SK-N-SH treated with all-trans-retinoic acid at 6 μM for 48 hours (cell line): ENCODE measurements at regions not wholly inside any gene's neighbourhood (a gene's known extent, or its start where the extent isn't known, plus 50 kb on each side); places are given as distances from the start of the nearest gene placed in this dataset.

Experiments
- ATAC-seq: fragments of 200-7000 bp; cut with Tn5 transposase; 3 replicates; pipeline ENCODE4 v1.9.1; 2020; ENCODE audit warnings: mild to moderate bottlenecking, moderate library complexity
- ARNTL ChIP-seq: fragments of 450-650 bp; formaldehyde crosslinking; IDR thresholded peaks from 2 replicates; pipeline ENCODE4 v1.5.0; 2020; ENCODE audit warnings: low read depth, mild to moderate bottlenecking, moderate library complexity, borderline replicate concordance
- BACH2 ChIP-seq: fragments of 250-450 bp; sonication (Bioruptor Pico); IDR thresholded peaks from 2 replicates; pipeline ENCODE4 v1.9.0; 2021; ENCODE audit warnings: mild to moderate bottlenecking, borderline replicate concordance
- ESRRG ChIP-seq: fragments of 250-450 bp; sonication (Bioruptor Pico); IDR thresholded peaks from 2 replicates; pipeline ENCODE4 v1.6.1; 2021; ENCODE audit warnings: mild to moderate bottlenecking
- GLIS3 ChIP-seq: fragments of 250-450 bp; sonication (Bioruptor Pico); IDR thresholded peaks from 2 replicates; pipeline ENCODE4 v1.5.0; 2020; ENCODE audit warnings: mild to moderate bottlenecking, moderate library complexity
- ISL1 ChIP-seq: fragments of 250-450 bp; sonication (Bioruptor Pico); IDR thresholded peaks from 2 replicates; pipeline ENCODE4 v2.1.2; 2022; ENCODE audit warnings: mild to moderate bottlenecking, moderate library complexity
- OSR1 ChIP-seq: fragments of 250-450 bp; sonication (Bioruptor Pico); IDR thresholded peaks from 2 replicates; pipeline ENCODE4 v1.8.0; 2022; ENCODE audit warnings: moderate library complexity, mild to moderate bottlenecking, inconsistent platforms
- RARB ChIP-seq: fragments of 250-450 bp; sonication (Bioruptor Pico); IDR thresholded peaks from 2 replicates; pipeline ENCODE4 v1.8.0; 2021; ENCODE audit warnings: mild to moderate bottlenecking, moderate library complexity
- TCF4 ChIP-seq: fragments of 250-450 bp; sonication (Bioruptor Pico); IDR thresholded peaks from 2 replicates; pipeline ENCODE4 v1.8.0; 2021; ENCODE audit warnings: mild to moderate bottlenecking, moderate library complexity, borderline replicate concordance
- TOX ChIP-seq: fragments of 250-450 bp; sonication (Bioruptor Pico); IDR thresholded peaks from 2 replicates; pipeline ENCODE4 v1.8.0; 2021; ENCODE audit warnings: mild to moderate bottlenecking, moderate library complexity, borderline replicate concordance
- ZC3H10 ChIP-seq: fragments of 250-450 bp; sonication (Bioruptor Pico); IDR thresholded peaks from 2 replicates; pipeline ENCODE4 v1.5.1; 2021; ENCODE audit warnings: mild to moderate bottlenecking, moderate library complexity
- ZFP3 ChIP-seq: fragments of 250-450 bp; sonication (Bioruptor Pico); IDR thresholded peaks from 2 replicates; pipeline ENCODE4 v1.5.0; 2020; ENCODE audit warnings: mild to moderate bottlenecking, moderate library complexity
- ZNF8 ChIP-seq: fragments of 450-650 bp; formaldehyde crosslinking; IDR thresholded peaks from 2 replicates; pipeline ENCODE4 v1.5.0; 2020; ENCODE audit warnings: mild to moderate bottlenecking, moderate library complexity
- TF ChIP-seq, protein P1 (sequence below): fragments of 250-450 bp; sonication (Bioruptor Pico); IDR thresholded peaks from 2 replicates; pipeline ENCODE4 v1.5.1; 2020; ENCODE audit warnings: low read depth, mild to moderate bottlenecking, moderate library complexity
- TF ChIP-seq, protein P2 (sequence below): fragments of 250-450 bp; sonication (Bioruptor Pico); IDR thresholded peaks from 2 replicates; pipeline ENCODE4 v1.5.0; 2020; ENCODE audit warnings: mild to moderate bottlenecking, moderate library complexity
- TF ChIP-seq, protein P3 (sequence below): fragments of 250-450 bp; sonication (Bioruptor Pico); IDR thresholded peaks from 2 replicates; pipeline ENCODE4 v1.5.1; 2021; ENCODE audit warnings: mild to moderate bottlenecking, moderate library complexity
- TF ChIP-seq, protein P4 (sequence below): fragments of 250-450 bp; sonication (Bioruptor Pico); IDR thresholded peaks from 2 replicates; pipeline ENCODE4 v1.8.0; 2020; ENCODE audit warnings: mild to moderate bottlenecking, moderate library complexity, borderline replicate concordance

DNA sequence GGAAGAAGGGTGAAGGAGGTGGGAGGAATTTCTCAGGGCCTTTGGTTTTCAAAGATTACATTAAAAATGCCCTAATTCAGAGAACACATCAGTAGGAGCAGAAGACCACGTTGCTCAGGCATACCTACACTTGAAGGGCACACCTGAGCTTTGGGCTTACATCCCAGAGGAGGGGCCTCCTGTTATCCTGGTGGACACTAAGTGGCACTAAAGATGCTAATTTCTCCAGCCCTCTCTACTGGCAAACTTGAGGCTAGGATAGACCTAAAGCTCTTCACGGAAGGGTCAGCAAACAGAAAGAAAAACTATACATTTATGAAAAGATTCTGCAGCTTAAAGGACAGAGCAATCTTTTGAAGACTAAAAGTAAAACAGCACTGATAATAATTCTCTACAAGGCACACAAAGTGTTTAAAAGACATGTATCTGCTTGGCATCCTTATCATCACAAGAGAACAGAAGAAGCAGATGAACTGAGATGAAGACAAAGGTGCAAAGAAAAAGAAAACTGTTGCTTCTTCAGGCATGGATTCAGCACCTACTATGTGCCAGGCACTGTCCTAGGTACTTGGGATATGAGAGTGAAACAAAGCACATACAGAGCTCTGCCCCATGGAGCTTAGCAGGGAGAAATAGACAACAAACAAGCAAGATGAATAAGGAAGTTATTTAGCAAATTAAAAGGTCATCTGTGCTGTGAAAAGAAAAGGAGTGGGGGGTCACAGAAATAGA lies 137.5 kb downstream of the NUAK1 start:
- no peak for TF ChIP-seq RARB (CRISPR knock-in tag)
- TF ChIP-seq TOX = no peak
- TF ChIP-seq, protein P1, sequence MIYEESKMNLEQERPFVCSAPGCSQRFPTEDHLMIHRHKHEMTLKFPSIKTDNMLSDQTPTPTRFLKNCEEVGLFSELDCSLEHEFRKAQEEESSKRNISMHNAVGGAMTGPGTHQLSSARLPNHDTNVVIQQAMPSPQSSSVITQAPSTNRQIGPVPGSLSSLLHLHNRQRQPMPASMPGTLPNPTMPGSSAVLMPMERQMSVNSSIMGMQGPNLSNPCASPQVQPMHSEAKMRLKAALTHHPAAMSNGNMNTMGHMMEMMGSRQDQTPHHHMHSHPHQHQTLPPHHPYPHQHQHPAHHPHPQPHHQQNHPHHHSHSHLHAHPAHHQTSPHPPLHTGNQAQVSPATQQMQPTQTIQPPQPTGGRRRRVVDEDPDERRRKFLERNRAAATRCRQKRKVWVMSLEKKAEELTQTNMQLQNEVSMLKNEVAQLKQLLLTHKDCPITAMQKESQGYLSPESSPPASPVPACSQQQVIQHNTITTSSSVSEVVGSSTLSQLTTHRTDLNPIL = no peak
- TF ChIP-seq, protein P2, sequence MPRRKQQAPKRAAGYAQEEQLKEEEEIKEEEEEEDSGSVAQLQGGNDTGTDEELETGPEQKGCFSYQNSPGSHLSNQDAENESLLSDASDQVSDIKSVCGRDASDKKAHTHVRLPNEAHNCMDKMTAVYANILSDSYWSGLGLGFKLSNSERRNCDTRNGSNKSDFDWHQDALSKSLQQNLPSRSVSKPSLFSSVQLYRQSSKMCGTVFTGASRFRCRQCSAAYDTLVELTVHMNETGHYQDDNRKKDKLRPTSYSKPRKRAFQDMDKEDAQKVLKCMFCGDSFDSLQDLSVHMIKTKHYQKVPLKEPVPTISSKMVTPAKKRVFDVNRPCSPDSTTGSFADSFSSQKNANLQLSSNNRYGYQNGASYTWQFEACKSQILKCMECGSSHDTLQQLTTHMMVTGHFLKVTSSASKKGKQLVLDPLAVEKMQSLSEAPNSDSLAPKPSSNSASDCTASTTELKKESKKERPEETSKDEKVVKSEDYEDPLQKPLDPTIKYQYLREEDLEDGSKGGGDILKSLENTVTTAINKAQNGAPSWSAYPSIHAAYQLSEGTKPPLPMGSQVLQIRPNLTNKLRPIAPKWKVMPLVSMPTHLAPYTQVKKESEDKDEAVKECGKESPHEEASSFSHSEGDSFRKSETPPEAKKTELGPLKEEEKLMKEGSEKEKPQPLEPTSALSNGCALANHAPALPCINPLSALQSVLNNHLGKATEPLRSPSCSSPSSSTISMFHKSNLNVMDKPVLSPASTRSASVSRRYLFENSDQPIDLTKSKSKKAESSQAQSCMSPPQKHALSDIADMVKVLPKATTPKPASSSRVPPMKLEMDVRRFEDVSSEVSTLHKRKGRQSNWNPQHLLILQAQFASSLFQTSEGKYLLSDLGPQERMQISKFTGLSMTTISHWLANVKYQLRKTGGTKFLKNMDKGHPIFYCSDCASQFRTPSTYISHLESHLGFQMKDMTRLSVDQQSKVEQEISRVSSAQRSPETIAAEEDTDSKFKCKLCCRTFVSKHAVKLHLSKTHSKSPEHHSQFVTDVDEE (CRISPR knock-in tag) = no peak
- TF ChIP-seq ZNF8 (CRISPR knock-in tag) = no peak
- no peak for TF ChIP-seq ZFP3 (CRISPR knock-in tag)
- no peak for TF ChIP-seq ARNTL (CRISPR knock-in tag)
- TF ChIP-seq GLIS3 (CRISPR knock-in tag) = no peak
- TF ChIP-seq ESRRG = no peak
- TF ChIP-seq ZC3H10 (CRISPR knock-in tag) = no peak
- TF ChIP-seq, protein P3, sequence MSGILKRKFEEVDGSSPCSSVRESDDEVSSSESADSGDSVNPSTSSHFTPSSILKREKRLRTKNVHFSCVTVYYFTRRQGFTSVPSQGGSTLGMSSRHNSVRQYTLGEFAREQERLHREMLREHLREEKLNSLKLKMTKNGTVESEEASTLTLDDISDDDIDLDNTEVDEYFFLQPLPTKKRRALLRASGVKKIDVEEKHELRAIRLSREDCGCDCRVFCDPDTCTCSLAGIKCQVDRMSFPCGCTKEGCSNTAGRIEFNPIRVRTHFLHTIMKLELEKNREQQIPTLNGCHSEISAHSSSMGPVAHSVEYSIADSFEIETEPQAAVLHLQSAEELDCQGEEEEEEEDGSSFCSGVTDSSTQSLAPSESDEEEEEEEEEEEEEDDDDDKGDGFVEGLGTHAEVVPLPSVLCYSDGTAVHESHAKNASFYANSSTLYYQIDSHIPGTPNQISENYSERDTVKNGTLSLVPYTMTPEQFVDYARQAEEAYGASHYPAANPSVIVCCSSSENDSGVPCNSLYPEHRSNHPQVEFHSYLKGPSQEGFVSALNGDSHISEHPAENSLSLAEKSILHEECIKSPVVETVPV (CRISPR knock-in tag) = no peak
- TF ChIP-seq TCF4 (CRISPR knock-in tag) = no peak
- no peak for TF ChIP-seq ISL1 (CRISPR knock-in tag)
- ATAC-seq = no peak

DNA sequence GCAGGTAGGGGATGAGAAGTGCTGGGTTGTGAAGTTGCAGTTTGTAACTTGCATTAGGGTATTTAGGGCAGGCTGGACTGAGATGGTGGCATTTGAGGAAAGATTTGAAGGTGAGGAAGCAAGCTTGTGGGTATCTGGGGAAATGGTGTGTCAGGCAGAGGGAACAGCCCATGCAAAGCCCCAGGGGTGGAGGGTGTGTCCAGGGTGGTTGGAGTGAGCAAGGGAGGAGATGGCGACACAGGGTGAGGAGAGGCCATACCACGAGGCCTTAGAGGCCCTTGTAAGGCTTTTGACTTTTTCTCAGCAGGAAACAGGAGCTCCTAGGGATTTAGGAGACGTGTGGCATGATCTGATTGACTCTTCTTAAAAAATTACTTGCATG lies 136.9 kb downstream of the NUAK1 start:
- no peak for ATAC-seq

More for the DNA sequence above, 136.9 kb downstream of the NUAK1 start:
- TF ChIP-seq BACH2 (CRISPR knock-in tag) (no peak), RARB (CRISPR knock-in tag) (no peak), ESRRG (no peak), ZFP3 (CRISPR knock-in tag) (no peak), OSR1 (CRISPR knock-in tag) (no peak), GLIS3 (CRISPR knock-in tag) (no peak), TOX (no peak), ISL1 (CRISPR knock-in tag) (no peak), ZC3H10 (CRISPR knock-in tag) (no peak)
- TF ChIP-seq, protein P1 = no peak
- TF ChIP-seq, protein P3 (CRISPR knock-in tag) = no peak
- TF ChIP-seq, protein P4, sequence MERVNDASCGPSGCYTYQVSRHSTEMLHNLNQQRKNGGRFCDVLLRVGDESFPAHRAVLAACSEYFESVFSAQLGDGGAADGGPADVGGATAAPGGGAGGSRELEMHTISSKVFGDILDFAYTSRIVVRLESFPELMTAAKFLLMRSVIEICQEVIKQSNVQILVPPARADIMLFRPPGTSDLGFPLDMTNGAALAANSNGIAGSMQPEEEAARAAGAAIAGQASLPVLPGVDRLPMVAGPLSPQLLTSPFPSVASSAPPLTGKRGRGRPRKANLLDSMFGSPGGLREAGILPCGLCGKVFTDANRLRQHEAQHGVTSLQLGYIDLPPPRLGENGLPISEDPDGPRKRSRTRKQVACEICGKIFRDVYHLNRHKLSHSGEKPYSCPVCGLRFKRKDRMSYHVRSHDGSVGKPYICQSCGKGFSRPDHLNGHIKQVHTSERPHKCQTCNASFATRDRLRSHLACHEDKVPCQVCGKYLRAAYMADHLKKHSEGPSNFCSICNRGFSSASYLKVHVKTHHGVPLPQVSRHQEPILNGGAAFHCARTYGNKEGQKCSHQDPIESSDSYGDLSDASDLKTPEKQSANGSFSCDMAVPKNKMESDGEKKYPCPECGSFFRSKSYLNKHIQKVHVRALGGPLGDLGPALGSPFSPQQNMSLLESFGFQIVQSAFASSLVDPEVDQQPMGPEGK (CRISPR knock-in tag) = no peak
